ENCODE measurements at regions not wholly inside any gene's neighbourhood (a gene's known extent, or its start where the extent isn't known, plus 50 kb on each side); places are given as distances from the start of the nearest gene placed in this dataset.
"Not testable (repeated sequence)": the region's sequence is repeated elsewhere in the genome, so short reads cannot be mapped to it uniquely, and the experiment has no call there.

DNA sequence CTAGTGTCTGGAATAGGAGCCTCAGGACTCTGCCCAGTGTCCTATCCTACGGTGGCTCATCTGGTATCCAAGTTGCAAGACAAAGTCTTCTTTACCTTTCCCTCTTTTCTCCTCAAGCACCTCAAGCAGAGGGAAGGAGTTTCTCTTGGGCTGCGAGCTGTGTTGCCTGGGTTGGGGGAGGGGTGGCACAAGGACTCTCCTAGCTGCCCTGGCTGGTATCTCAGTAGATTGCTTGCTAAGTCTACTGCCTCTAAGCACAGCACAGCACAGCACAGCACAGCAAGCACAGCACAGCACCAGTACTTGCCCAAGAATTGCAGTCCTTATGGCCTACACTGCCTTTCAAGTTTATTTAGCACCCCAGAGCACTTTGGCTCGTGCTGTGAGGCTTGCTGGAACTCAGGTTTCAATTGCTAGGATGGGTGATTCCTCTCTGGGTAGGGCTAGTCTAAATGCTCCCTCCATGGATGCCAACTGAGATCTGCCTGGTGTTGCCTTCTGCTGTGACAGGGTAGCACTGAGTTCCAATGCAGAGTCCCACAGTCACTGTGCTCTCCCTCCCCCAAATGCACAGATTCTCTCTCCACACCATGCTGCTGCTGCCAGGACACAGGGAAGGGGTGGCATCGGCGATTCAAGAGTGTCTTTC lies 213.1 kb upstream of the POU5F2 start:
- TF ChIP-seq, protein P1, sequence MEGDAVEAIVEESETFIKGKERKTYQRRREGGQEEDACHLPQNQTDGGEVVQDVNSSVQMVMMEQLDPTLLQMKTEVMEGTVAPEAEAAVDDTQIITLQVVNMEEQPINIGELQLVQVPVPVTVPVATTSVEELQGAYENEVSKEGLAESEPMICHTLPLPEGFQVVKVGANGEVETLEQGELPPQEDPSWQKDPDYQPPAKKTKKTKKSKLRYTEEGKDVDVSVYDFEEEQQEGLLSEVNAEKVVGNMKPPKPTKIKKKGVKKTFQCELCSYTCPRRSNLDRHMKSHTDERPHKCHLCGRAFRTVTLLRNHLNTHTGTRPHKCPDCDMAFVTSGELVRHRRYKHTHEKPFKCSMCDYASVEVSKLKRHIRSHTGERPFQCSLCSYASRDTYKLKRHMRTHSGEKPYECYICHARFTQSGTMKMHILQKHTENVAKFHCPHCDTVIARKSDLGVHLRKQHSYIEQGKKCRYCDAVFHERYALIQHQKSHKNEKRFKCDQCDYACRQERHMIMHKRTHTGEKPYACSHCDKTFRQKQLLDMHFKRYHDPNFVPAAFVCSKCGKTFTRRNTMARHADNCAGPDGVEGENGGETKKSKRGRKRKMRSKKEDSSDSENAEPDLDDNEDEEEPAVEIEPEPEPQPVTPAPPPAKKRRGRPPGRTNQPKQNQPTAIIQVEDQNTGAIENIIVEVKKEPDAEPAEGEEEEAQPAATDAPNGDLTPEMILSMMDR (IDR thresholded peaks at IDR 0.05; ENCODE audit: borderline replicate concordance, extremely low read depth, low read length, poor library complexity, severe bottlenecking): no peak
- TF ChIP-seq EZH2 (IDR thresholded peaks at IDR 0.05; ENCODE audit: borderline replicate concordance, low read depth, low read length, severe bottlenecking): no peak

DNA sequence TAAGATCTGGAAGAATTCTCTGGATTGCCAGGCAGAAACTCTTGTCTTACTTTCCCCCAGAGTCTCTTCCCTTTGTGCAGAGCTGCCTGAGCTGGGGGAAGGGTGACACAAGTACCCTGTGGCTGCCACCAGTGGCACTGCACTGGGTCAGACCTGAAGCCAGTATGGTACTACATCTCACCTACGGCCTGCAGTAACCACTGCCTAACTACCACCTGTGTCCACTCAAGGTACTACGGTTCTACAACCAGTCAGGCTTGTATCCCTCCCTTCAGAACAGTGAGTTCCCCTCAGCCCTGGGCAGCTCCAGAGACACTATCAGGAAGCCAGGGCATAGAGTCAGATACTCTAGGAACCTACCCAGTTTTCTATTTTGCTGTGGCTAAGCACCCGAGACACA lies 212.0 kb upstream of the POU5F2 start:
- Histone ChIP-seq H3K4me2 (ENCODE audit: insufficient read depth, low read length) (no peak overlapping the region), H3K4me1 (ENCODE audit: insufficient read depth, low read length) (no peaks in the 10 kb centered on the region), H3K9me3 (ENCODE audit: insufficient read depth, low read length, severe bottlenecking) (no peaks in the 10 kb centered on the region), H2AFZ (ENCODE audit: low read depth, low read length) (no peak overlapping the region), H3K27me3 (ENCODE audit: insufficient read depth, low read length, poor library complexity) (no peaks in the 10 kb centered on the region), H3K36me3 (ENCODE audit: insufficient read depth, low read length) (peaks cover 16% of the 10 kb centered on the region; the same call in 1 of the 2 replicates), H3K4me3 (ENCODE audit: low read depth in 1 of 2, low read length in 2 of 2) (no peak overlapping the region), H3K79me2 (ENCODE audit: insufficient read depth, low read length) (no peaks in the 10 kb centered on the region), H3K9ac (ENCODE audit: low read depth, low read length) (no peak overlapping the region), H3K27ac (ENCODE audit: low read length) (no peak overlapping the region), H4K20me1 (ENCODE audit: insufficient read depth, low read length) (no peaks in the 10 kb centered on the region)
- no peak for ATAC-seq (ENCODE audit: insufficient read depth, low read depth)
- no peak for DNase-seq
- TF ChIP-seq EZH2 (IDR thresholded peaks at IDR 0.05; ENCODE audit: borderline replicate concordance, low read depth, low read length, severe bottlenecking): no peak
- TF ChIP-seq, protein P1 (IDR thresholded peaks at IDR 0.05; ENCODE audit: borderline replicate concordance, extremely low read depth, low read length, poor library complexity, severe bottlenecking): no peak

More for the DNA sequence above, 213.1 kb upstream of the POU5F2 start:
- H3K9me3 ChIP-seq (ENCODE audit: insufficient read depth, low read length, severe bottlenecking): no peaks in the 10 kb centered on the region
- peaks cover 16% of the 10 kb centered on the region; the same call in 1 of the 2 replicates for H3K36me3 ChIP-seq (ENCODE audit: insufficient read depth, low read length)
- H3K27ac ChIP-seq (ENCODE audit: low read length): no peak overlapping the region
- H3K27me3 ChIP-seq (ENCODE audit: insufficient read depth, low read length, poor library complexity): no peaks in the 10 kb centered on the region
- H3K4me3 ChIP-seq (ENCODE audit: low read depth in 1 of 2, low read length in 2 of 2): no peak overlapping the region
- no peak overlapping the region for H3K4me2 ChIP-seq (ENCODE audit: insufficient read depth, low read length)
- H2AFZ ChIP-seq (ENCODE audit: low read depth, low read length): no peak overlapping the region
- no peaks in the 10 kb centered on the region for H3K79me2 ChIP-seq (ENCODE audit: insufficient read depth, low read length)
- no peaks in the 10 kb centered on the region for H3K4me1 ChIP-seq (ENCODE audit: insufficient read depth, low read length)
- ATAC-seq (ENCODE audit: insufficient read depth, low read depth) (no peak), DNase-seq (no peak)
- no peak overlapping the region for H3K9ac ChIP-seq (ENCODE audit: low read depth, low read length)
- H4K20me1 ChIP-seq (ENCODE audit: insufficient read depth, low read length): no peaks in the 10 kb centered on the region

DNA sequence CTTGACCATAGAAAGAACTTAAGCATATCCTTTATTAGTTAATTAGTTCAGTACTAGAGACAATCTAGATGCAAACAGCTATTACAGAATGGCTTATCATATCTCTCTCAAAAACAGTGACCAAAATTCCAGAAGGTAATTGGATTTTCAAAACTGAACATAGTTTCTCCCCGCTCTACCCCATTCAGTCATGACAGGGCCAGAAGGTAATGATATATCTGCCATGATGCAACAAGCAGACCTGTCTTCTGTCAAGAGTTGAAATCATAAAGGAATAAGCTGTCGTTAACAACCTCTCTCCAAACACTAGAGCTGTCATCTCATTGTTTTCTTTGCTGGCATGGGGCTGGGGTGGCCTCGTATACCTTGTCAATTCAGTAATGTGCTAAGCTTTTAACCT lies 200.5 kb upstream of the POU5F2 start:
- Histone ChIP-seq H3K9ac (ENCODE audit: low read depth, low read length) (no peak overlapping the region), H3K4me1 (ENCODE audit: insufficient read depth, low read length) (peaks cover 9% of the 10 kb centered on the region), H3K27ac (ENCODE audit: low read length) (no peak overlapping the region), H3K36me3 (ENCODE audit: insufficient read depth, low read length) (no peaks in the 10 kb centered on the region), H4K20me1 (ENCODE audit: insufficient read depth, low read length) (no peaks in the 10 kb centered on the region), H3K4me2 (ENCODE audit: insufficient read depth, low read length) (no peak overlapping the region), H2AFZ (ENCODE audit: low read depth, low read length) (no peak overlapping the region), H3K4me3 (ENCODE audit: low read depth in 1 of 2, low read length in 2 of 2) (no peak overlapping the region), H3K79me2 (ENCODE audit: insufficient read depth, low read length) (no peaks in the 10 kb centered on the region), H3K27me3 (ENCODE audit: insufficient read depth, low read length, poor library complexity) (no peaks in the 10 kb centered on the region), H3K9me3 (ENCODE audit: insufficient read depth, low read length, severe bottlenecking) (no peaks in the 10 kb centered on the region)
- no peak for ATAC-seq (ENCODE audit: insufficient read depth, low read depth)
- no peak for DNase-seq
- TF ChIP-seq EZH2 (IDR thresholded peaks at IDR 0.05; ENCODE audit: borderline replicate concordance, low read depth, low read length, severe bottlenecking): no peak
- TF ChIP-seq, protein P1 (IDR thresholded peaks at IDR 0.05; ENCODE audit: borderline replicate concordance, extremely low read depth, low read length, poor library complexity, severe bottlenecking): no peak

DNA sequence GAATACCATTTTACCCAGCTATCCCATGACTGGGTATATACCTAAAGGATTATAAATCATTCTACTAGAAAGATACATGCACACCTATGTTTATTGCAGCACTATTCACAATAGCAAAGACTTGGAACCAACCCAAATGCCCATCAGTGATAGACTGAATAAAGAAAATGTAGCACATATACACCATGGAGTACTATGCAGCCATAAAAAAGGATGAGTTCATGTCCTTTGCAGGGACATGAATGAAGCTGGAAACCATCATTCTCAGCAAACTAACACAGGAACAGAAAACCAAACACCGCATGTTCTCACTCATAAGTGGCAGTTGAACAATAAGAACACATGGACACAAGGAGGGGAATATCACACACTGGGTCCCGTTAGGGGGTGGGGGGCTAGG lies 191.9 kb upstream of the POU5F2 start:
- H3K27me3 ChIP-seq (ENCODE audit: insufficient read depth, low read length, poor library complexity); H3K4me3 ChIP-seq (ENCODE audit: low read depth in 1 of 2, low read length in 2 of 2): not testable (repeated sequence)

More for the DNA sequence above, 191.9 kb upstream of the POU5F2 start:
- DNase-seq; H3K4me1 ChIP-seq (ENCODE audit: insufficient read depth, low read length); H3K36me3 ChIP-seq (ENCODE audit: insufficient read depth, low read length); H3K9me3 ChIP-seq (ENCODE audit: insufficient read depth, low read length, severe bottlenecking); H3K4me2 ChIP-seq (ENCODE audit: insufficient read depth, low read length); ATAC-seq (ENCODE audit: insufficient read depth, low read depth); H4K20me1 ChIP-seq (ENCODE audit: insufficient read depth, low read length); H3K9ac ChIP-seq (ENCODE audit: low read depth, low read length); H2AFZ ChIP-seq (ENCODE audit: low read depth, low read length); H3K27ac ChIP-seq (ENCODE audit: low read length); H3K79me2 ChIP-seq (ENCODE audit: insufficient read depth, low read length): not testable (repeated sequence)
